ENCODE measurements at regions not wholly inside any gene's neighbourhood (a gene's known extent, or its start where the extent isn't known, plus 50 kb on each side); places are given as distances from the start of the nearest gene placed in this dataset.

- Mint-ChIP-seq H3K36me3 (ENCODE audit: low read depth) (no peaks in the 10 kb centered on the region), H3K27me3 (ENCODE audit: low read depth) (peaks cover 2% of the 10 kb centered on the region), H3K9me3 (no peaks in the 10 kb centered on the region), H3K4me3 (no peak overlapping the region), H3K4me1 (peaks cover 22% of the 10 kb centered on the region), H3K27ac (ENCODE audit: unreplicated experiment) (no peak overlapping the region)
- TF ChIP-seq CTCF (conservative IDR thresholded peaks at IDR 0.05), result no peak
- no peak for DNase-seq (ENCODE audit: low read depth, low spot score)
Observed at GRCh38 chr2:120567128-120567527, 168.5 kb upstream of the GLI2 start.

- Mint-ChIP-seq H3K36me3 (ENCODE audit: low read depth) (no peaks in the 10 kb centered on the region), H3K9me3 (no peaks in the 10 kb centered on the region), H3K27me3 (ENCODE audit: low read depth) (peaks cover 4% of the 10 kb centered on the region), H3K4me3 (no peak overlapping the region), H3K27ac (ENCODE audit: unreplicated experiment) (no peak overlapping the region), H3K4me1 (peaks cover 22% of the 10 kb centered on the region)
- no peak for TF ChIP-seq CTCF (conservative IDR thresholded peaks at IDR 0.05)
- no peak for DNase-seq (ENCODE audit: low read depth, low spot score)
Observed at GRCh38 chr2:120568089-120568974, 167.3 kb upstream of the GLI2 start.

GRCh38 chr2:120568975-120569268, 166.7 kb upstream of the GLI2 start:
- Mint-ChIP-seq H3K4me1 (peaks cover 22% of the 10 kb centered on the region), H3K9me3 (no peaks in the 10 kb centered on the region), H3K27ac (ENCODE audit: unreplicated experiment) (no peak overlapping the region), H3K36me3 (ENCODE audit: low read depth) (no peaks in the 10 kb centered on the region), H3K4me3 (no peak overlapping the region), H3K27me3 (ENCODE audit: low read depth) (peaks cover 6% of the 10 kb centered on the region)
- TF ChIP-seq CTCF (conservative IDR thresholded peaks at IDR 0.05), result no peak
- DNase-seq (ENCODE audit: low read depth, low spot score), result no peak

- no peak overlapping the region for H3K4me3 Mint-ChIP-seq
- peaks cover 9% of the 10 kb centered on the region for H3K27me3 Mint-ChIP-seq (ENCODE audit: low read depth)
- H3K27ac Mint-ChIP-seq (ENCODE audit: unreplicated experiment), result peak overlapping the region; percentile 27
- no peak for TF ChIP-seq CTCF (conservative IDR thresholded peaks at IDR 0.05)
- peaks cover 13% of the 10 kb centered on the region for H3K4me1 Mint-ChIP-seq
- DNase-seq (ENCODE audit: low read depth, low spot score), result no peak
- no peaks in the 10 kb centered on the region for H3K36me3 Mint-ChIP-seq (ENCODE audit: low read depth)
- no peaks in the 10 kb centered on the region for H3K9me3 Mint-ChIP-seq
Observed at GRCh38 chr2:120570001-120570400, 165.7 kb upstream of the GLI2 start.

GRCh38 chr2:120570546-120570945, 165.1 kb upstream of the GLI2 start:
- peaks cover 10% of the 10 kb centered on the region for H3K4me1 Mint-ChIP-seq
- H3K27ac Mint-ChIP-seq (ENCODE audit: unreplicated experiment), result no peak overlapping the region
- no peak overlapping the region for H3K4me3 Mint-ChIP-seq
- no peaks in the 10 kb centered on the region for H3K9me3 Mint-ChIP-seq
- no peaks in the 10 kb centered on the region for H3K36me3 Mint-ChIP-seq (ENCODE audit: low read depth)
- TF ChIP-seq CTCF (conservative IDR thresholded peaks at IDR 0.05), result no peak
- H3K27me3 Mint-ChIP-seq (ENCODE audit: low read depth), result peaks cover 10% of the 10 kb centered on the region
- DNase-seq (ENCODE audit: low read depth, low spot score), result no peak

All from neural crest cell (in vitro differentiated cells).